GM20000 (cell line): ENCODE measurements at regions not wholly inside any gene's neighbourhood (a gene's known extent, or its start where the extent isn't known, plus 50 kb on each side); places are given as distances from the start of the nearest gene placed in this dataset.

Experiments
- DNase-seq: peaks from one replicate; pipeline ENCODE4 v3.0.0; 2012; ENCODE audit warnings: low spot score
- TF ChIP-seq, protein P1 (sequence below): IDR thresholded peaks from 2 replicates; pipeline ENCODE4 v1.5.1; 2012; ENCODE audit warnings: mild to moderate bottlenecking, control low read depth; ENCODE audit errors: extremely low read depth, missing control alignments

DNA sequence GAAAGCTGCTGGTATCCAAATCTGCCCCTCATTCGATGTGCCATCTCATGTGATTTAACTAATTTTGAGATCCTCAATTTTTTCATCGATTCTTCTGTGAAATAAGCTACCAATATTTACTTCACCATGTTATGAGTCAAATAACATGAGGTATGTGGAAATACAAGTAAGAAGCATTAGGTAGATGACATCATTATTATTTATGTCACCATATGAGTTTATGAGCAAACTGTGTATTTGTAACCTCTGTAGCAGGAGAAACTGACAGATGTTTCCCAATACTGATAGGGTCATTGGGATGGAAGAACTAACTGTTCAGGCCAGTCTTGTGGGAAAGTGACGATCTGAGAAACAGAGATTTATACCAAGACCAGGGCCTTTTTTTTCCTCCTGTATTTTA is 229.4 kb upstream of the GOT2 start:
- TF ChIP-seq, protein P1, sequence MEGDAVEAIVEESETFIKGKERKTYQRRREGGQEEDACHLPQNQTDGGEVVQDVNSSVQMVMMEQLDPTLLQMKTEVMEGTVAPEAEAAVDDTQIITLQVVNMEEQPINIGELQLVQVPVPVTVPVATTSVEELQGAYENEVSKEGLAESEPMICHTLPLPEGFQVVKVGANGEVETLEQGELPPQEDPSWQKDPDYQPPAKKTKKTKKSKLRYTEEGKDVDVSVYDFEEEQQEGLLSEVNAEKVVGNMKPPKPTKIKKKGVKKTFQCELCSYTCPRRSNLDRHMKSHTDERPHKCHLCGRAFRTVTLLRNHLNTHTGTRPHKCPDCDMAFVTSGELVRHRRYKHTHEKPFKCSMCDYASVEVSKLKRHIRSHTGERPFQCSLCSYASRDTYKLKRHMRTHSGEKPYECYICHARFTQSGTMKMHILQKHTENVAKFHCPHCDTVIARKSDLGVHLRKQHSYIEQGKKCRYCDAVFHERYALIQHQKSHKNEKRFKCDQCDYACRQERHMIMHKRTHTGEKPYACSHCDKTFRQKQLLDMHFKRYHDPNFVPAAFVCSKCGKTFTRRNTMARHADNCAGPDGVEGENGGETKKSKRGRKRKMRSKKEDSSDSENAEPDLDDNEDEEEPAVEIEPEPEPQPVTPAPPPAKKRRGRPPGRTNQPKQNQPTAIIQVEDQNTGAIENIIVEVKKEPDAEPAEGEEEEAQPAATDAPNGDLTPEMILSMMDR = no peak
- no peak for DNase-seq

DNA sequence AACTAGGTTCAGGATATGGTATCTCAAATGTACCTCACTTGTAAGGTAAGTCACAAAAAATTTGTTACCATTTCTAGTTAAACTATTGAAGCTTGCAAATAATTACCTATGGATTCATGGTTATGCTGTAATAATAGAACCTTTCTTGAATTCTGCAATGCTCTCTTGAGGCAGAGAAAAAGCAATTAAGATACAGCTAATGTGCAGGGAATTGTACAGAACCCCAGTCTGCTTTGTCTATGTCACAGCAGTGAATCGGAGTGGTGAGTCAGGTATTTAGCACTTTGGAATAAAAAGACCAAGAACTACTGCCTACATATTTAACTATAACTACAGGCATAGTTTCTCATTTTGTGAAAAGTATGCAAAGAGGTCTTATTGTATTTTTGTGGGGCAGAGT is 228.7 kb upstream of the GOT2 start:
- DNase-seq = no peak
- TF ChIP-seq, protein P1 = no peak

DNA sequence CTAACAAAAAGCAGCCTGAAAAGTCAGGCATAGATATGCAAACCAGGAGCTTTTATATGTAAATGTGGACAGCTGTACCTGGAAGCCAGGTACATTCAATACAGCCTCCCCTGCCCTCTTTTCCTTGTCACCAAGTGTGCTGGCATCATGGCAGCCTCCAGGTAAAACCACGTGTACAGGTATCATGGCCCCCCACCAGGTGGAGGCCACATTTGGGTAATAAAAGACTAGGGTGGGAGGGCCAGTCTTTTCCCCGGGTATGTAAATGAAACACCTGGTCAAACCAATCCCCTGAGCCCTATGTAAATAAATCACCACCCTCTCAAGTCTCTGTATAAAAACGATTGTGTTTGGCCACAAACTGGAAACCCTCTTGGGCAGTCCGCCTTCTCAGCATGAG is 226.4 kb upstream of the GOT2 start:
- no peak for DNase-seq

DNA sequence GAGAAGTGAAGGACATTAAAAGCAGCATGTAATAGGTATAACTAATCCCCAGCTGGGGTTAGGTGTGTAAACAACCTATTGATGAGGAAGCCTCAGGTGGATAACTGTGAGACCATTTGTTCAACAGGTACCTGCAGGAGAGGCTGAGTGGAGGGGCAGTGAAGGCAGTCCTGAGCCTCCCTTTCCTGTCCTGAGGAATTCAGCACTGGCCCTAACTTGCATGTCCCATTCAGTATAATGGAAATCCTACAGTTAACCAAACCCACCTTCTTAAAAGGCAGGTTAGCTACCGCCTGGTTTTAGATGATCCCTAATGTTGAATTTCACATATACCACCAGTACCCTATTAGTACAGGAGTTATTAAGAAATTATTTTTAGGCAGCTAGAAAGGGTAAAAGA is 225.9 kb upstream of the GOT2 start:
- TF ChIP-seq, protein P1 = no peak
- DNase-seq = no peak

More for the DNA sequence above, 226.4 kb upstream of the GOT2 start:
- TF ChIP-seq, protein P1 = no peak

DNA sequence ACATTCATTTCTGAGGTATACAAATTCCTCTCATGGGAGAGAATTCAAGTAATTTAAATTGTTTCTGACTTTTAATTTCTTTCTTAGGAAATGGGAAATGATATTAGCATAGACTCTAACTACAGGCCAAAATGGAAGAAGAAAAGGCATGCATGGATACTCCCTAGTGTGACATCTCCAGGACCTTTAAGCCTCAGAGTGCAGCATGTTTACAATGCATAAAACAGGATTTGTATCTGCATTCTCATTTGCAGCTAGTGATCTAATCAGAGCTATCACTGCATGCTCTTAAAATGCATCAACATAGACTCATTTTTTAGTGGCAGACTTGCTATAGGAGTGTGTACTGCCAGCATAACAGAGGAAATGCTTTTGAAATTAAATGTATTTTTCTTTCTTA is 224.6 kb upstream of the GOT2 start:
- DNase-seq = no peak
- TF ChIP-seq, protein P1 = no peak

DNA sequence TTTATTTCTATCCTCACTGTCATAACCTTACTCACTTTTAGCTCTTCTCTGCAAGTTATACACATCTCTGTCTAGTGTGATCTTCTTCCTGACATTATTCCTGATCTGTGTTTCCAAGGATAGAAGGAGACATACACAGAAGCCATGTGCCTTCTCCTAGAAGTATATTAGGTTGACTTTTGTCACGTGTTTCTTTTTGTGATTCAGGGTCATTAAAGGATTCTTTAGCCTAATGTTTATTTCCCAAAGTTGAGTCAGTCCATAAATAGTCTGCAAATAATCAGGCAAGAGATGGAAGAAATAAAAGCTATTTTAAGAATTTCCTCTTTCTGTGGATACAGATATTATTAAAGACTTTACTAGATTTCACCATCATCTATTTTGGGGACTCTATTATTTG is 214.1 kb upstream of the GOT2 start:
- DNase-seq = no peak
- TF ChIP-seq, protein P1 = no peak

DNA sequence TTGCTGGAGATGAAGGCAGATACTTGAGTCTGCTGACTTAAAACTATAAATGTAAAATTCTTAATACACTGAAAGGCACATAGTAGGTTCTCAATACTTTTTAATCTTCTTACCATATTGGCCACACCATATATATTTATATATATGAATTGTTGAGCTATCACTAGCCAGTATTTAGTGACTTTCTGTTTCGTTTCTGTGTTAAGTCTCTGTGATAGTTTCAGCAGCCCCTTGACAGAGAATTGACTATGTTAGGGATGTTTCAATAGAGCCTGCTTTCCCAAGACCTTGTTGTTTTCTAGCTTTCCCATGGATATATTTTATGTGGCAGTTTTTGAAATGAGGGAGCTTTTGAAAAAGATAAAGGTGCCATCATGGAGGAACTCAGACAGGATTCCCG is 206.5 kb upstream of the GOT2 start:
- DNase-seq = peak; percentile 16
- TF ChIP-seq, protein P1 = no peak
